ENCODE measurements at regions not wholly inside any gene's neighbourhood (a gene's known extent, or its start where the extent isn't known, plus 50 kb on each side); places are given as distances from the start of the nearest gene placed in this dataset.

GRCh38 chr1:185573162-185573561 is 161.0 kb upstream of the HMCN1 start:
- Histone ChIP-seq H3K9me2 (no peaks in the 10 kb centered on the region), H3K9me3 (no peaks in the 10 kb centered on the region), H3K9ac (no peak overlapping the region), H3K79me2 (ENCODE audit: insufficient read depth) (no peaks in the 10 kb centered on the region), H2AFZ (ENCODE audit: low read depth) (no peak overlapping the region), H3K4me1 (ENCODE audit: control insufficient read depth in 1 of 2, insufficient read depth in 2 of 2, low read depth in 1 of 2, low read length in 1 of 2) (no peaks in the 10 kb centered on the region), H3K27ac (ENCODE audit: low read depth in 2 of 2, low read length in 1 of 2) (no peak overlapping the region), H3K4me2 (no peak overlapping the region), H3K4me3 (ENCODE audit: low read depth in 2 of 2, low read length in 1 of 2) (no peak overlapping the region), H3K27me3 (ENCODE audit: insufficient read depth) (no peaks in the 10 kb centered on the region), H3F3A (replicated peaks; ENCODE audit: insufficient read depth) (no peaks in the 10 kb centered on the region), H4K20me1 (ENCODE audit: insufficient read depth) (no peaks in the 10 kb centered on the region), H3K36me3 (replicated peaks in 1 of 2; ENCODE audit: control insufficient read depth in 1 of 2, insufficient read depth in 2 of 2, low read length in 1 of 2) (no peaks in the 10 kb centered on the region)
- CTCF ChIA-PET: no interaction called here
- POLR2A ChIA-PET: no interaction called here
- no peak for DNase-seq
- TF ChIP-seq SMC3 (IDR thresholded peaks at IDR 0.05; ENCODE audit: low read depth, low read length) (no peak), MEF2A (IDR thresholded peaks at IDR 0.05; ENCODE audit: borderline replicate concordance, low read depth) (no peak), ELF1 (IDR thresholded peaks at IDR 0.05) (no peak), MAX (IDR thresholded peaks at IDR 0.05; ENCODE audit: low read depth) (no peak), REST (IDR thresholded peaks at IDR 0.05; ENCODE audit: low read depth, low read length) (no peak), TAF1 (IDR thresholded peaks at IDR 0.05; ENCODE audit: borderline replicate concordance, low read depth, low read length) (no peak), JUND (IDR thresholded peaks at IDR 0.05) (no peak), NFIC (IDR thresholded peaks at IDR 0.05; ENCODE audit: borderline replicate concordance) (no peak), MXI1 (IDR thresholded peaks at IDR 0.05; ENCODE audit: low read depth, low read length) (no peak), IRF3 (IDR thresholded peaks at IDR 0.05; ENCODE audit: low read depth, low read length) (no peak), USF1 (IDR thresholded peaks at IDR 0.05; ENCODE audit: borderline replicate concordance, low read depth) (no peak), ZBTB33 (IDR thresholded peaks at IDR 0.05; ENCODE audit: borderline replicate concordance, low read depth) (no peak), TCF12 (IDR thresholded peaks at IDR 0.05) (no peak), GATA2 (CRISPR knock-in tag; IDR thresholded peaks at IDR 0.05) (no peak), POLR2AphosphoS5 (IDR thresholded peaks at IDR 0.05; ENCODE audit: low read depth, low read length) (no peak), FOSL2 (IDR thresholded peaks at IDR 0.05; ENCODE audit: borderline replicate concordance, low read depth) (no peak), EZH2phosphoT487 (IDR thresholded peaks at IDR 0.05; ENCODE audit: borderline replicate concordance, low read depth) (no peak), GABPA (IDR thresholded peaks at IDR 0.05; ENCODE audit: low read depth) (no peak), SIN3A (IDR thresholded peaks at IDR 0.05; ENCODE audit: borderline replicate concordance, low read depth, low read length) (no peak)
- 18% methylated on average over 3 of the region's 3 CpGs for WGBS (ENCODE audit: low lambda C conversion rate)
